HG02852 (cell line): ENCODE measurements at regions not wholly inside any gene's neighbourhood (a gene's known extent, or its start where the extent isn't known, plus 50 kb on each side); places are given as distances from the start of the nearest gene placed in this dataset.

Experiments used
- ATAC-seq: cut with Tn5 transposase; IDR thresholded peaks from one replicate; pipeline ENCODE4 v1.9.1; 2021; ENCODE audit warnings: mild to moderate bottlenecking, moderate library complexity; ENCODE audit not compliant: unreplicated experiment

- no peak for ATAC-seq
Measured at GRCh38 chr6:54632984-54633565, 213.5 kb upstream of the FAM83B start.

GRCh38 chr6:54633601-54634000, 213.0 kb upstream of the FAM83B start:
- ATAC-seq = no peak

GRCh38 chr6:54640911-54641310, 205.7 kb upstream of the FAM83B start:
- ATAC-seq = no peak

GRCh38 chr6:54646069-54646950, 200.3 kb upstream of the FAM83B start:
- ATAC-seq = no peak

- ATAC-seq = no peak
Measured at GRCh38 chr6:54646951-54647664, 199.5 kb upstream of the FAM83B start.

GRCh38 chr6:54654381-54654780, 192.2 kb upstream of the FAM83B start:
- ATAC-seq = no peak

- ATAC-seq = no peak
Measured at GRCh38 chr6:54655162-54655561, 191.4 kb upstream of the FAM83B start.

- no peak for ATAC-seq
Measured at GRCh38 chr6:54665278-54665677, 181.3 kb upstream of the FAM83B start.

GRCh38 chr6:54680531-54680930, 166.0 kb upstream of the FAM83B start:
- ATAC-seq = no peak

- no peak for ATAC-seq
Measured at GRCh38 chr6:54681267-54681666, 165.3 kb upstream of the FAM83B start.

GRCh38 chr6:54681987-54682386, 164.6 kb upstream of the FAM83B start:
- ATAC-seq = no peak

GRCh38 chr6:54689620-54690019, 157.0 kb upstream of the FAM83B start:
- ATAC-seq = no peak

GRCh38 chr6:54690596-54690995, 156.0 kb upstream of the FAM83B start:
- ATAC-seq = no peak

- ATAC-seq = no peak
Measured at GRCh38 chr6:54694928-54695532, 151.5 kb upstream of the FAM83B start.

GRCh38 chr6:54695815-54696214, 150.8 kb upstream of the FAM83B start:
- no peak for ATAC-seq

- no peak for ATAC-seq
Measured at GRCh38 chr6:54697424-54697823, 149.1 kb upstream of the FAM83B start.

GRCh38 chr6:54698974-54699373, 147.6 kb upstream of the FAM83B start:
- ATAC-seq = peak; percentile 86

GRCh38 chr6:54700158-54700557, 146.4 kb upstream of the FAM83B start:
- no peak for ATAC-seq

- no peak for ATAC-seq
Measured at GRCh38 chr6:54702772-54703171, 143.8 kb upstream of the FAM83B start.

GRCh38 chr6:54706391-54706790, 140.2 kb upstream of the FAM83B start:
- no peak for ATAC-seq

- no peak for ATAC-seq
Measured at GRCh38 chr6:54706844-54707605, 139.5 kb upstream of the FAM83B start.
